GM12878 (cell line): ENCODE measurements at regions not wholly inside any gene's neighbourhood (a gene's known extent, or its start where the extent isn't known, plus 50 kb on each side); places are given as distances from the start of the nearest gene placed in this dataset.

Experiments used
- ATAC-seq: fragments of 200-7000 bp; cut with Tn5 transposase; 3 replicates; pipeline ENCODE4 v1.9.1; 2020; ENCODE audit warnings: mild to moderate bottlenecking, moderate library complexity
- BruUV-seq: library from RNA; stranded (reverse); fragments of 400-500 nt; replicated peaks from 2 replicates; lab custom pipeline; 2021; lab: Mats Ljungman, UMichigan
- CTCF ChIA-PET: fragments of 300-600 bp; sonication (Branson Sonifier 250); formaldehyde crosslinking; extraction: SDS; loops from one replicate; lab custom pipeline; 2021; ENCODE audit warnings: inconsistent platforms; lab: Yijun Ruan, JAX
- POLR2A ChIA-PET: fragments of 350-600 bp; formaldehyde crosslinking; extraction: SDS; loops from one replicate; lab custom pipeline; 2021; ENCODE audit warnings: inconsistent platforms; lab: Charles Lee
- RAD21 ChIA-PET: fragments of 300-600 bp; sonication (Branson Sonifier 250); formaldehyde crosslinking; loops from one replicate; lab custom pipeline; 2023; ENCODE audit warnings: antibody characterized with exemption; ENCODE audit not compliant: unreplicated experiment; lab: Charles Lee
- SMC1A ChIA-PET: fragments of 300-600 bp; sonication (Branson Sonifier 250); formaldehyde crosslinking; loops from one replicate; lab custom pipeline; 2023; ENCODE audit not compliant: unreplicated experiment, uncharacterized antibody; lab: Charles Lee
- DNase-seq: peaks from one replicate; pipeline ENCODE4 v3.0.0-alpha.2; 2011; ENCODE audit warnings: low read depth, low spot score
- FAIRE-seq: peaks from 3 replicates; lab custom pipeline; 2011; peaks lifted over from hg19 to GRCh38; lab: Jason Lieb, UNC
- H2AFZ ChIP-seq: 2 replicates; pipeline ENCODE4 v1.6.0; 2011; ENCODE audit warnings: low read depth, low read length, control low read depth; ENCODE audit not compliant: control insufficient read depth
- H3K27ac ChIP-seq: 2 replicates; pipeline ENCODE4 v1.5.1; 2011; ENCODE audit warnings: control low read depth; ENCODE audit not compliant: control insufficient read depth, insufficient read depth
- H3K27me3 ChIP-seq, 2 experiments: replicated peaks in 1 of 2; 2 replicates each; pipeline versions ENCODE4 v1.6.0 to v1.6.1; 2011; ENCODE audit warnings: low read length in 1 of 2; ENCODE audit not compliant: control insufficient read depth in 2 of 2, insufficient read depth in 2 of 2
- H3K36me3 ChIP-seq, 2 experiments: 2 replicates each; pipeline ENCODE4 v1.5.1; 2011; ENCODE audit warnings: low read length in 1 of 2; ENCODE audit not compliant: control insufficient read depth in 2 of 2, insufficient read depth in 2 of 2
- H3K4me1 ChIP-seq: 2 replicates; pipeline ENCODE4 v1.6.1; 2011; ENCODE audit warnings: mild to moderate bottlenecking, low read length, moderate library complexity, mixed read lengths; ENCODE audit not compliant: control insufficient read depth, insufficient read depth
- H3K4me2 ChIP-seq: 2 replicates; pipeline ENCODE4 v1.6.0; 2011; ENCODE audit warnings: control low read depth; ENCODE audit not compliant: control insufficient read depth, insufficient read depth
- H3K4me3 ChIP-seq: fragments of 200-600 bp; sonication (generic); 2 replicates; pipeline ENCODE4 v1.5.1; 2016
- H3K79me2 ChIP-seq: 2 replicates; pipeline ENCODE4 v1.6.0; 2011; ENCODE audit warnings: low read length; ENCODE audit not compliant: control insufficient read depth, insufficient read depth
- H3K9ac ChIP-seq: 2 replicates; pipeline ENCODE4 v1.8.0; 2011; ENCODE audit warnings: low read length, control low read depth, mixed read lengths; ENCODE audit not compliant: control insufficient read depth, insufficient read depth
- H3K9me3 ChIP-seq: replicated peaks from 3 replicates; pipeline ENCODE4 v1.5.1; 2011; ENCODE audit warnings: mild to moderate bottlenecking, low read length; ENCODE audit not compliant: control insufficient read depth, insufficient read depth
- H4K20me1 ChIP-seq: 2 replicates; pipeline ENCODE4 v1.6.0; 2011; ENCODE audit not compliant: control insufficient read depth, insufficient read depth
- FOXM1 ChIP-seq: IDR thresholded peaks from 2 replicates; pipeline ENCODE4 v1.6.1; 2012; ENCODE audit warnings: low read depth, mild to moderate bottlenecking, inconsistent platforms, low read length, moderate library complexity
- HDAC6 ChIP-seq: fragments of 200-600 bp; sonication (generic); IDR thresholded peaks from one replicate; pipeline ENCODE4 v1.8.0; 2017; ENCODE audit warnings: antibody characterized with exemption; ENCODE audit not compliant: unreplicated experiment
- IRF4 ChIP-seq: IDR thresholded peaks from 2 replicates; pipeline ENCODE4 v1.6.1; 2011; ENCODE audit warnings: low read depth, low read length
- JUNB ChIP-seq: IDR thresholded peaks from 2 replicates; pipeline ENCODE4 v1.6.1; 2016; ENCODE audit warnings: antibody characterized with exemption, mild to moderate bottlenecking
- NR2C1 ChIP-seq: fragments of 450-650 bp; IDR thresholded peaks from 2 replicates; pipeline ENCODE4 v1.6.1; 2017; ENCODE audit warnings: antibody characterized with exemption, mild to moderate bottlenecking, moderate library complexity
- PKNOX1 ChIP-seq: fragments of 450-650 bp; IDR thresholded peaks from 2 replicates; pipeline ENCODE4 v1.6.1; 2016; ENCODE audit warnings: mild to moderate bottlenecking
- PML ChIP-seq: IDR thresholded peaks from 2 replicates; pipeline ENCODE4 v1.6.1; 2012; ENCODE audit warnings: low read length, inconsistent platforms
- RAD21 ChIP-seq: IDR thresholded peaks from 2 replicates; pipeline ENCODE4 v1.6.1; 2011; ENCODE audit warnings: mild to moderate bottlenecking, low read depth, low read length, moderate library complexity; ENCODE audit not compliant: insufficient read depth
- RAD51 ChIP-seq: fragments of 450-650 bp; IDR thresholded peaks from 2 replicates; pipeline ENCODE4 v1.6.1; 2016; ENCODE audit warnings: moderate library complexity, mild to moderate bottlenecking, inconsistent platforms
- RELA ChIP-seq: fragments of 450-650 bp; IDR thresholded peaks from 2 replicates; pipeline ENCODE4 v1.8.0; 2014; ENCODE audit warnings: borderline replicate concordance; ENCODE audit not compliant: partially characterized antibody
- SP1 ChIP-seq: IDR thresholded peaks from one replicate; pipeline ENCODE4 v1.6.1; 2011; ENCODE audit warnings: low read depth, low read length
- SREBF1 ChIP-seq: IDR thresholded peaks from 2 replicates; pipeline ENCODE4 v1.6.1; 2012; ENCODE audit warnings: mild to moderate bottlenecking, low read length
- SRF ChIP-seq, 2 experiments: IDR thresholded peaks; 2 replicates each; pipeline ENCODE4 v1.6.1; 2011; ENCODE audit warnings: low read depth in 2 of 2, low read length in 2 of 2, mild to moderate bottlenecking in 1 of 2, moderate library complexity in 1 of 2
- TCF3 ChIP-seq: IDR thresholded peaks from 2 replicates; pipeline ENCODE4 v1.6.1; 2012; ENCODE audit warnings: low read depth, mild to moderate bottlenecking, low read length, borderline replicate concordance; ENCODE audit not compliant: insufficient read depth
- WRNIP1 ChIP-seq: IDR thresholded peaks from 2 replicates; pipeline ENCODE4 v1.6.1; 2011; ENCODE audit warnings: low read depth, low read length, improper control_type of control experiment, borderline replicate concordance
- ZNF24 ChIP-seq: fragments of 450-650 bp; IDR thresholded peaks from 2 replicates; pipeline ENCODE4 v1.6.1; 2017; ENCODE audit warnings: antibody characterized with exemption, mild to moderate bottlenecking
- ZNF274 ChIP-seq: IDR thresholded peaks from one replicate; pipeline ENCODE4 v1.8.0; 2011; ENCODE audit not compliant: insufficient read length, insufficient read depth
- in situ Hi-C: fragments of 300-500 bp; cut with MboI; formaldehyde crosslinking; loops from 9 replicates; pipeline ENCODE4 v1.14.3; 2018; ENCODE audit warnings: mixed read lengths
- intact Hi-C: fragments of 100-400 bp; cut with micrococcal nuclease; formaldehyde crosslinking; loops from one replicate; pipeline ENCODE4 v1.14.2; 2022; ENCODE audit not compliant: unreplicated experiment
- TF ChIP-seq, protein P1 (sequence below): fragments of 450-650 bp; IDR thresholded peaks from 2 replicates; pipeline ENCODE4 v1.6.1; 2016; ENCODE audit warnings: mild to moderate bottlenecking
- TF ChIP-seq, protein P2 (sequence below): IDR thresholded peaks from 2 replicates; pipeline ENCODE4 v1.6.1; 2012; ENCODE audit warnings: low read depth, low read length, improper control_type of control experiment
- TF ChIP-seq, protein P3 (sequence below): fragments of 150-350 bp; IDR thresholded peaks from 2 replicates; pipeline ENCODE4 v1.6.1; 2014; ENCODE audit warnings: mild to moderate bottlenecking, low read depth, low read length

GRCh38 chr4:46505131-46505530 lies 115.2 kb upstream of the GABRA2 start:
- no TSS peak for BruUV-seq
- FAIRE-seq (no peak), ATAC-seq (no peak), DNase-seq (no peak)
- intact Hi-C loops (no loop called here), in situ Hi-C loops (no loop called here)
- Histone ChIP-seq H3K4me2 (no peak overlapping the region), H3K36me3 (no peaks in the 10 kb centered on the region), H3K27me3 (no peaks in the 10 kb centered on the region), H3K9ac (no peak overlapping the region), H4K20me1 (no peaks in the 10 kb centered on the region), H3K4me1 (no peaks in the 10 kb centered on the region), H3K27ac (no peak overlapping the region), H2AFZ (no peak overlapping the region), H3K9me3 (no peaks in the 10 kb centered on the region), H3K79me2 (no peaks in the 10 kb centered on the region), H3K4me3 (no peak overlapping the region)
- ChIA-PET SMC1A (no interaction called here), RAD21 (no interaction called here), CTCF (no interaction called here), POLR2A (no interaction called here)
- no peak for TF ChIP-seq JUNB
- TF ChIP-seq SRF (IDR thresholded peaks at IDR 0.05; ENCODE audit: low read depth in 2 of 2, low read length in 2 of 2) = no peak
- TF ChIP-seq, protein P1, sequence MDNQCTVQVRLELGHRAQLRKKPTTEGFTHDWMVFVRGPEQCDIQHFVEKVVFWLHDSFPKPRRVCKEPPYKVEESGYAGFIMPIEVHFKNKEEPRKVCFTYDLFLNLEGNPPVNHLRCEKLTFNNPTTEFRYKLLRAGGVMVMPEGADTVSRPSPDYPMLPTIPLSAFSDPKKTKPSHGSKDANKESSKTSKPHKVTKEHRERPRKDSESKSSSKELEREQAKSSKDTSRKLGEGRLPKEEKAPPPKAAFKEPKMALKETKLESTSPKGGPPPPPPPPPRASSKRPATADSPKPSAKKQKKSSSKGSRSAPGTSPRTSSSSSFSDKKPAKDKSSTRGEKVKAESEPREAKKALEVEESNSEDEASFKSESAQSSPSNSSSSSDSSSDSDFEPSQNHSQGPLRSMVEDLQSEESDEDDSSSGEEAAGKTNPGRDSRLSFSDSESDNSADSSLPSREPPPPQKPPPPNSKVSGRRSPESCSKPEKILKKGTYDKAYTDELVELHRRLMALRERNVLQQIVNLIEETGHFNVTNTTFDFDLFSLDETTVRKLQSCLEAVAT = no peak
- no peak for TF ChIP-seq PML
- TF ChIP-seq HDAC6 = no peak
- no peak for TF ChIP-seq IRF4
- no peak for TF ChIP-seq NR2C1
- TF ChIP-seq TCF3 = no peak
- no peak for TF ChIP-seq ZNF274
- TF ChIP-seq RELA = no peak
- no peak for TF ChIP-seq FOXM1
- no peak for TF ChIP-seq PKNOX1
- TF ChIP-seq, protein P2, sequence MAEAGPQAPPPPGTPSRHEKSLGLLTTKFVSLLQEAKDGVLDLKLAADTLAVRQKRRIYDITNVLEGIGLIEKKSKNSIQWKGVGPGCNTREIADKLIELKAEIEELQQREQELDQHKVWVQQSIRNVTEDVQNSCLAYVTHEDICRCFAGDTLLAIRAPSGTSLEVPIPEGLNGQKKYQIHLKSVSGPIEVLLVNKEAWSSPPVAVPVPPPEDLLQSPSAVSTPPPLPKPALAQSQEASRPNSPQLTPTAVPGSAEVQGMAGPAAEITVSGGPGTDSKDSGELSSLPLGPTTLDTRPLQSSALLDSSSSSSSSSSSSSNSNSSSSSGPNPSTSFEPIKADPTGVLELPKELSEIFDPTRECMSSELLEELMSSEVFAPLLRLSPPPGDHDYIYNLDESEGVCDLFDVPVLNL = no peak
- no peak for TF ChIP-seq ZNF24
- TF ChIP-seq, protein P3, sequence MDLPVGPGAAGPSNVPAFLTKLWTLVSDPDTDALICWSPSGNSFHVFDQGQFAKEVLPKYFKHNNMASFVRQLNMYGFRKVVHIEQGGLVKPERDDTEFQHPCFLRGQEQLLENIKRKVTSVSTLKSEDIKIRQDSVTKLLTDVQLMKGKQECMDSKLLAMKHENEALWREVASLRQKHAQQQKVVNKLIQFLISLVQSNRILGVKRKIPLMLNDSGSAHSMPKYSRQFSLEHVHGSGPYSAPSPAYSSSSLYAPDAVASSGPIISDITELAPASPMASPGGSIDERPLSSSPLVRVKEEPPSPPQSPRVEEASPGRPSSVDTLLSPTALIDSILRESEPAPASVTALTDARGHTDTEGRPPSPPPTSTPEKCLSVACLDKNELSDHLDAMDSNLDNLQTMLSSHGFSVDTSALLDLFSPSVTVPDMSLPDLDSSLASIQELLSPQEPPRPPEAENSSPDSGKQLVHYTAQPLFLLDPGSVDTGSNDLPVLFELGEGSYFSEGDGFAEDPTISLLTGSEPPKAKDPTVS = no peak
- no peak for TF ChIP-seq WRNIP1
- TF ChIP-seq SREBF1 = no peak
- TF ChIP-seq RAD51 = no peak
- no peak for TF ChIP-seq RAD21
- TF ChIP-seq SP1 = no peak
